ENCODE measurements at regions not wholly inside any gene's neighbourhood (a gene's known extent, or its start where the extent isn't known, plus 50 kb on each side); places are given as distances from the start of the nearest gene placed in this dataset.
"Not testable (repeated sequence)": the region's sequence is repeated elsewhere in the genome, so short reads cannot be mapped to it uniquely, and the experiment has no call there.

DNA sequence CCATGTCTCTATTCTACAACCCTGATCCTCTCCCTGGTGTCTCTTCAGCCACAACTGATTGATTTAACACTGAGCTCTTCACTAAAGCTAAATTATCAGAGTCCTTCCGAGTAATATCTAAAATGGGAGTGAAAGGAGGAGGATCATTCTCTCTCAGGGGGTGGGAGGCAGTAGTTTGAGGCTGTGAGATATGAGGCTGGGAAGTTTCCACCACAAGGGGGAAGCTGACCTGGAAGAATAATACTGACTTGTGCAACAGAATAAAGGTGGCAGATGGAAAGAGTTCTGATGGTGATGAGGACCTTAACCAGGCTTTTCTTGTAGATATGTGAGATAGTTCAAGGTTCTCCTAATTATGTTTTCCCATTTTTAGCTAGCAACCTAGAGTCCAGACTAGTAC, 241.6 kb upstream of the VKORC1L1 start:
- not testable (repeated sequence) for DNase-seq

DNA sequence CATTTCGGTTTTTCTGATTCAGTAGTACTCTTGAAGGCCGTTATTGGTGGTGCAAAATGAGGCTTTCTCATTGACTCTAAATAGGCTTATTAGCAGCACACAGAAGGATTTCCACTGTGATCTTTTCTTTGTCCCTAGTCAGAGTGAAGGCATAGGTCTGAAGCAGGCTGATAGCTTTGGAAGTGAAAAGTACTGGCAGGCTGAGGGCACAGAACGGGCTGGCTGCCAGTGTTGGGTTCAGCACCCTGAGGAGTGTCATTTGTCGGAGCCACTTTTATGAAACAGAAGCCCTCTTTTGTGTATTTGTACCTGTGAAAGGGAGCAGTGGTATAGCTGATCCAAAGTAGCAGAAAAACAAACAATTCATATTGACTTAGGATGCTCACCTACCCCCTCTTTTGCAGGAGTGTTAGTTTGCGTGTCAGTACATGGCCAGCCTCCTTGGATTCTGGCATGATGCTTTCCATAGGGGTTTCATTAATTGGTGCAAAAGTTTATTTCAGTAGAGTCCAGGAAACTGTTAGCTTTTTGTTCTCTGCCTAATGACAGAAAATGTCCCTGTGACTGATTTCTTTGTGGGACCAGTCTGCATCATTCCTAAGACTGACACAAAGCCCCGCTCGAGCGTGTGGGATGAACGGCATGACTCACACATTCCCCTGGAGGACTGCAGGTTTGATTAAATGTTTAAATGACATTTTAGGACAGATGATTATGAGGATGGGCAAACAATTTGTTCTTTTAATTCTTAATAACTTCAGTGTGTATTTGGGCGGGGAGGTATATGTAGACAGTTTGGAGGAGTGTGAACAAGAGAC, 239.1 kb upstream of the VKORC1L1 start:
- DNase-seq = not testable (repeated sequence)

DNA sequence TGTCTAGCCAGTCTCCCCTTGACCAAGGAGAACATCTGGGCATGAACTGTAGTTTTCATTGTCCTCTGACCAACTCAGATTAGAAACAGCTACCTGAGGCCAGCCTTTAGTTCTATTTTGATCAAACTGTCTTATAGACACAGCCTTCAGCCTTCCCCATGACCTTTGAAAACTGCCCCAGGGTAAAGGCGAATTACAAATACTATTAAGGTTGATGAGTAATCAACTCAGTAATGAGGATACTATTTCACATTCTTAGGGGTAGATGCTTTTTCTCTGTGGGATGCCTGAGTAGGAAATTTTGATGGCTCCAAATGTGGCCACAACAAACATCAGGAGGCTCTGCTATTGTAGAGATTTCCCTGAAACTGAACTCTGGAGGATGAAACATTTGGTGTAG, 234.0 kb upstream of the VKORC1L1 start:
- DNase-seq = not testable (repeated sequence)

DNA sequence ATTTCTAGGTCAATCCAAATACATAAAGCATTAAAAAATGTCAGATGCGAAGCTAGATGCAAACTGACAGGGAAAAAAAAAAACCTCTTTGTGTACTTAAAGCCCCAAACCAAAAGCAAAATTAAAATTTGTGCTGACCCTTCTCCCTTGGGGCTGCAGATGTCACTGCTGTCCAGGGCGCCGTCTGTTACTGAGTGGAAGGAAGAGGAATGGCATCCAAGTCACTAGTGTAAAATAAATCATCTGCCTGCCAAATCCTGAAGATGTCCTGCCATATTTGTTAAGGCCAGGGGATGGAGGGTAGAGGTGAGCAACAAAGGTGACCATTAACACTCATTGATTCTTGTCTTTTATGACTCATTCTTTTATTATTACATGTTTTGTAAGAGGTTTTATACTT, 233.2 kb upstream of the VKORC1L1 start:
- not testable (repeated sequence) for DNase-seq

DNA sequence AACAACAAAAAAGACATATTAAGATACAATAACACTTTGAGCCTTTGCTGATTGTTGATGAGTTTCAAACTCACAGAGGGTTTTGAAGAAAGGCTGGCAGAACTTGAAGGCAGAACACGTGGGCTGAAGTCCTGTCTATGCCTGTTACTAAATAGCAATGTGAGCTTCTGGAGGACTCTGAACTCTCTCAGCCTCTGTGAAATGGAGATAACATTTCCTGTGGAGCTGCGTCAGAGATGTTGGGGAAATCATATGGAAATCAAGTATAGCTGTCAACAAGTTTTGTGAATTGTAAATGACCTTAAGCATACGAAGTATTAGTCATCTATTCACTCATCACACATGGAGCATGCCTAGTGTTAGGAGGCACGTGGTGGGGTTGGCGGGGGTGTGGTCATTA, 229.4 kb upstream of the VKORC1L1 start:
- not testable (repeated sequence) for DNase-seq

DNA sequence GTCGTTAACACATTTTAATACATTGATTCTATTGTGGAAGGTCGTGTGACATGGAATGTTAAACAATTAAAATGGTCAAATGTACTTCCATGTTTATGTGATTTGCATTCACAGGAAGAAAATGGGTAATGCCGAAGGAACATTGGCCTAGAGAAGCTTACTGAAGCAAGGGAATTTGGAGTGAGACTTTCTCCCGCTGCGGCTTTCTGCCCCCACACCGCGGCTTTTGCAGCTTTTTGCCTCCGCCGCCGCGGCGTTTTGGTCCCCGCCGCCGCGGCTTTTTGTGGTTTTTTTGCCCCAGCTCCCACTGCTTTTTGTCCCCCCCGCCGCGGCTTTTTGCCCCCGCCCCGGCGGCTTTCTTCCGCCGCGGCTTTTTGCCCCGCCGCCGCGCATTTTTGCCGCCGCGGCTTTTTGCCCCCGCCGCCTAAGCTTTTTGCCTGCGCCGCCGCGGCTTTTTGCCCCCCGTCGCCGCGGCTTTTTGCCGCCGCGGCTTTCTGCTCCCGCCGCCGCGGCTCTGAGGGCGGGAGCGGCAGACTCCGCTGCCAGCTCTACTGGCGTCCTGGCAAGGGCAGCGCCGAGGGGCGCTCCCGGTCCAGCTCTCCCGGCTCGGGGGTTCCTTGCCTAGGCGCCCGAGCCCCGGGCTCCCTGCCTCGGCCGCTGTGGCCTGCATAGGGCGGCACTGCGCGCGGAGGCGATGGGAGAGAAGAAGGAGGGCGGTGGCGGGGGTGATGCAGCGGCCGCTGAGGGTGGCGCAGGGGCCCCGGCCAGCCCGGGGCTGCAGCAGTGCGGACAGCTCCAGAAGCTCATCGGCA, 225.5 kb upstream of the VKORC1L1 start:
- DNase-seq = not testable (repeated sequence)

DNA sequence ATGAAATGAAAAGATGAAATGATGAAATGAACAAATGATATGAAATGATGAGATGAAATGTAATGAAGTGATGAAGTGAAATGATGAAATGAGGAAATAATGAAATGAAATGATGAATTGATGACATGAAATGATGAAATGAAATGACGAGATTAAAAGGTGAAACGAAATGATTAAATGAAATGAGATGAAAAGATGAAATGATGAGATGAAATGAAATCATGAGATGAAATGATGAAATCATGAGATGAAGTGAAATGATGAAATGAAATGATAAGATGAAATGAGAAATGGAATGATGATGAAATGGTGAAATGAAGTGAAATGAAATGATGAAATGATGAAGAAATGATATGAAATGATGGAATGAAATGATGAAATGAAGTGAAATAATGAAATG, 221.7 kb upstream of the VKORC1L1 start:
- not testable (repeated sequence) for DNase-seq

DNA sequence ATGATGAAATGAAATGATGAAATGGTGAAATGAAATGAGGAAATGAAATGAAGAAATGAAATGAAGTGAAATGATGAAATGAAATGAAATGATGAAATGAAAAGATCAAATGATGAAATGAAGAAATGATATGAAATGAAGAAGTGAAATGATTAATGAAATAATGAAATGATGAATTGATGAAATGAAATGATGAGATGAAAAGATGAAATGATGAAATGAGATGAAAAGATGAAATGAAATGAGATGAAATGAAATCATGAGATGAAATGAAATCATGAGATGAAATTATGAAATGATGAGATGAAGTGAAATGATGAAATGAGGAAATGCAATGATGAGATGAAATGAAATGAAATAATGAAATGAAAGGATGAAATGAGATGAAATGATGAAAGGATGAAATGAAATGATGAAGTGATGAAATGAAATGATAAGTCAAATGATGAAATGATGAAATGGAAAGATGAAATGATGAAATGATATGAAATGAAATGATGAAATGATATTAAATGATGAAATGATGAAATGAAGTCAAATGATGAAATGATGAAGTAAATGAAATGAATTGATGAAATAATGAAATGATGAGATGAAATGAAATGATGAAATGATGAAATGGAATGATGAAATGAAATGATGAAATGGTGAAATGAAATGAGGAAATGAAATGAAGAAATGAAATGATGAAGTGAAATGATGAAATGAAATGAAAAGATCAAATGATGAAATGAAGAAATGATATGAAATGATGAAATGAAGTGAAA, 220.9 kb upstream of the VKORC1L1 start:
- DNase-seq = not testable (repeated sequence)

DNA sequence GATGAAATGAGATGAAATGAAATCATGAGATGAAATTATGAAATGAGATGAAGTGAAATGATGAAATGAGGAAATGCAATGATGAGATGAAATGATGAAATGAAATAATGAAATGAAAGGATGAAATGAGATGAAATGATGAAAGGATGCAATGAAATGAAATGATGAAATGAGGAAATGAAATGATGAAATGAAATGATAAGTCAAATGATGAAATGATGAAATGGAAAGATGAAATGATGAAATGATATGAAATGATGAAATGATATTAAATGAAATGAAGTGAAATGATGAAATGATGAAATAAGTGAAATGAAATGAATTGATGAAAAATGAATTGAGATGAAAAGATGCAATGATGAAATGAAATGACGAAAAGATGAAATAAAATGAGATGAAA, 220.2 kb upstream of the VKORC1L1 start:
- not testable (repeated sequence) for DNase-seq

DNA sequence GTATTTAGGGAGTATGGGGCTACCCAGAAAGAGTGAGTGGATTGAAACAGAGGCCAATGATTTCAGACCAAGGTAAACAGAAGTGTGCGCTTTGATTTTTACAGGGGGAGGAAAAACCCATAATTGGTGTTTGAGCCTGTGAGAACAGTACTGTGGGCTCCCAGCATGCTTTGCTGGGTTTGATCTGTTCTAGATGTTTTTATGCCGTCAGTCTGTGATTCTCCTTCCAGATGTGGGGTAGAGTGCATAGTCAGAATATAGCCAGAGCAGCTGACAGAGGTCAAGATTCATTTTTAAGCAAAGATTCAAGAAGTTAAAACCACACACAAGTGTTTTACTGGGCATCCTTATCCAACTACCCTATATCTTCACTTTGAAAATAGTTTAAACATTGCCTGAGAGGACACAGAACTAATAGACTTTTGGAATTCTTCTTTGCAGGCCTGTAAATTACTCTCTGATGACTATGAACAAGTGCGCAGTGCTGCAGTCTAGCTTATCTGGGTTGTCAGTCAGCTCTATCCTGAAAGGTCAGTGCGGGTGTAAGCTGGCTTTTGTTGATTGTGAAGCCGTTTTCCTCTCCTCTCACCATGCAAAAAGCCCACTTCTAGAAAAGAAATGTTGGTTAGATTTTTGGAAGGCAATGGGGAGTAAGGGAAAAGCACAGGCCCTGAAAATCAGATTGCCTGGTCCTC, 216.2 kb upstream of the VKORC1L1 start:
- DNase-seq = not testable (repeated sequence)

DNA sequence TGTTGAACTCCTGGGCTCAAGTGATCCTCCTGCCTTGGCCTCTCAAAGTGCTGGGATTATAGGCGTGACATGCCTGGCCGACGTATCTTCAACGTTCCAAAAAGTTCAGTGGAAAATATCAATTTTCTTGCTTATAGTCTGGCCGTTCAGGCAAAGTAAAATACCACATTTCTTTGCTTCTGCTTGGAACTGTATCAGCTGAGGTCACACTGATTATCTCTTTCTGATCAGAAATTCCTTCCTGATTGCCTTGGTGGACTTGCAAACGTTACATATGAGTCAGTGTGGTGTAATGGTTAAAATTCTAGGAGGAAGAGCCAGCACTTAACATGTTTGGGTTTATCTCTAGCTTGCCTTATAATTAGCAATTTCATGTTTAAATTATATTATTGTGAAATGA, 189.5 kb upstream of the VKORC1L1 start:
- DNase-seq = not testable (repeated sequence)

DNA sequence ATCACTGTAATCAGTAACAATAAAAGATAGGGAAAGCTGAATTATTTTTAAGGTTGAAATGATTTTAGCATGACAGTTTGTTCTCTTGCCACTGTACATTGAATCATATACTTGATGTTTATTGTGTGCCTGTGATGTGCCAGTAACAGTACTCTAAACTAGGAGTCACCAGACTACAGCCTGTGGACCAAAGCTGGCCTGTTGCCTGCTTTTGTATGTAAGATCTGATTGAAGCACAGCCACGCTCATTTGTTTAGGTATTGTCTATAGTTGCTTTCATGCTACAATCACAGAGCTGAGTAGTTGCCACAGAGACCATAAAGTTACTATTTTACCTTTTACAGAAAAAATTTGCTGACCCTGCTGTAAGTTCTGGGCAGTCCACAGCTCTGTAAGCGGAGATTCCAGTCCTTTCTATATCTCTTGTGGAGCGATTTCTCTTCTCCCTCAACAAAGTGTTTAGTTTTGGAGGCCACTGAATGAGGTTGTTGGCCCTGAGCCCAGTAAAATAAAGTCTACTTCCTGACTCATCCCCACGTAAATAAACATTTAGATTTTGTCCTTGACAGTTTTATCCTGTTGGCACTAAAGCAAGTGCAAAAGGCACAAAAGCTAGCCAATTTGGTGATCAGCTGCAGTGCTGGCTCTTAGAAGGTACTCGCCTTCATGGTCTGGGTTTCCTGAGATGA, 173.7 kb upstream of the VKORC1L1 start:
- not testable (repeated sequence) for DNase-seq

DNA sequence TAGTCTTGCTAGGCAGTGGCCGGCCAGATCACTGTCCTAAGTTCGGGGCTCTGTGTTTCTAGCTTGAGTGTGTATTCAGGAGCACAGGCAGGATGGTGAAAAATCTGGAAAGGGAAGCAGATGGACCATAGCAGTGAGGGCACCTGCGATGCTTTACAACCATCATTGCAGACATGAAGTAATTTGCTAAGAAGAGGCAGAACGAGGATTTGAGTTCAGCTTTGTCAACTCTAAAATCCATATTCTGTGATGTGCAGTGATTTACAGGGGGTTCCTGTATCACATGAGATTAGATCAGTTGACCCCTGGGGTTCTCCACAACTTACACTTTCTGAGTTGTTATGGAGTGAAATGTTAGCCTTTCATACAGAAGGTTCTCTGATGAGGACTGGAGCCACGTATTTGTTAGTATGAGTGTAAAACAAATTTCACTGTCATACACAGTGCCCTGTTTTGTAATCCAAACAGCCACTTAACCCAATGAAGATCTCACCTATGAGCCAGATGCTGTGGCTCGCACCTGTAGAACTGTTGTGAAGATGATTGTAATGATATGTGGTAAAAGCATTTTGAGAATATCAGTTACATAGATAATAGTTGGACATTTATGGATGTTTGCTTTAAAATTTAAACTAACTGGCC, 173.0 kb upstream of the VKORC1L1 start:
- peak; percentile 4 for DNase-seq

DNA sequence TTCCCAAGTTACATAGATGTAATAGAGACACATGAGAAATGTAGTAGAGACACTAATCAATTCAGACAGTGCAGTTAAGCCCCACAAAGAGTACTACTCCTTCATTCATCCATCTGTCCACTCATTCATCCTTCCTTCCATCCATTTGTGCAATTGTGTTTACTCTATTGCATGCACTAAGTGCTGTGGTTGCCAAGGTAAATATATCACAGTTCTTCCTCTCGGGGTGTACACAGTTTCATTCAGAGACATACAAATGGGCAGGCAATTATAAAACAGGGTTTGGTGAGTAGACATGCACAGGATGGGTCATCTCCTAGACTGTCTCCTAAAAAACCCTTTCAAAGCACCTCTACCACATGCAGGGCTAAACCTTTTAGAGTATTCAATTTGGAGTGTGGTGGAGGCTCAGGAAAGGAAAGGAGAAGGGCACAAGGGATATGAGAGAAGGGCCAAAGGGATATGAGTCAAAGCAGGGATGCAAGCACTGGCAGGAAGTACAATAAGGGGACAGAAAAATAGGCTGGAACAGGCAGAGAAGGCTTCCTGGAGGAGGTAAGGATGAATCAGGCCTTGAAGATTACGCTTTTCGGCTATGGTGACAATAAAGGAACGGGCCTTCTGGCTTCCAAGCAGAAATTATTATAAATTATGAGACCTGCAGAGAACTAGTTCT, 153.6 kb upstream of the VKORC1L1 start:
- DNase-seq = peak; percentile 69

DNA sequence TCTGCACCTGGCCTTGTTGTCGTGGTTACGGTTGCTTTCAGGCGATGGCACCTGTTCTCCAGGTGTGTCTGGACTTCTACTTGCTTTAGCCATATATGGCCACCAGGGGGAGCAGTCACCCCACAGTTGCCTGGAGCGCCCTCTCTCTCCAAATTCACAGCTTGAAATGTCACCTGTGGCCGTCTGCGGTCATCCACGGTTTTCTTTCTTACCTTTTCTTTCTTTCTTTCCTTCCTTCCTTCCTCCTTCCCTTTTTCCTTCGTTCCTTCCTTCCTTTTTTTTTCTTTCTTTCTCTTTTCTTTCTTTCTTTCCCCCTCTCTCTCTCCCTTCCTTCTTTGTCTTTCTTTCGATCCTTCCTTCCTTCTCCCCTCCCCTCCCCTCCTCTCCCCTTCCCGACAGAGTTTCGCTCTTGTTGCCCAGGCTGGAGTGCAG, 150.5 kb upstream of the VKORC1L1 start:
- DNase-seq = peak; percentile 64

DNA sequence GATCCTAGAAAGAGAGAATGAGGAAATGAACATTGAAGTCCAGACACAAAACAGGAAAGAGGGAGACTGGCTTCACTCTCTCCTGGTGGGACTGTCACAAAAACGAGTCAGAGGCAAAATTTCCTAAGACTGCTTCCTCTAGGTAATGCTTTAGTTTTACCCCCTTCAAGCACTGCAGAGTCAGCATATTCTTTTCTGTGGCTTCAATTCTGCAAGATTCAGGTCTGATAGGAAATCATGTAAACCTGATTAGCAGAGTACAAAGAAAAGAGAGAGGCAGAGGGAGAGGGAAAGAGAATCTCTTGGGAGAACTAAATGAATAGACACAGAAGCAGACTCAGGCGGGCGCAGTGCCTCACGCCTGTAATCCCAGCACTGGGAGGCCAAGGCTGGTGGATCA, 145.7 kb upstream of the VKORC1L1 start:
- not testable (repeated sequence) for DNase-seq

DNA sequence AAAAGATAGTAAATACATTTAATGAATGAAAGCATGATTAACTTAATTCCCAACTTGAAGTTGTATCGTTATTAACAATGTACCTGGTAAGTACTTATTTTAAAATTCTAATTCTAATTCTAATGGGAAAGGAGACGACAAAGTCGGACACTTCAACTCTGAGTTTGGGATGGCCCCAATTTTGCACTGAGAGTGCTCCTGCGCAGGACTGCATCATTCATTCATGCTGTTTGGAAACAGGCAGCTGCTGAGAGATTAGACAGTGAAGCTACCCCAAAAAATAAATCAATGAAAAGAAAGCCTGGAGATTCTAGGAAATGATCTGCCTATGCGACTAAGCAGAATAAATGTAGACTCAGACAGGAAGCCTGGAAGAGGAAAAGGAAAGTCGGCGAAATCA, 141.7 kb upstream of the VKORC1L1 start:
- DNase-seq = no peak

DNA sequence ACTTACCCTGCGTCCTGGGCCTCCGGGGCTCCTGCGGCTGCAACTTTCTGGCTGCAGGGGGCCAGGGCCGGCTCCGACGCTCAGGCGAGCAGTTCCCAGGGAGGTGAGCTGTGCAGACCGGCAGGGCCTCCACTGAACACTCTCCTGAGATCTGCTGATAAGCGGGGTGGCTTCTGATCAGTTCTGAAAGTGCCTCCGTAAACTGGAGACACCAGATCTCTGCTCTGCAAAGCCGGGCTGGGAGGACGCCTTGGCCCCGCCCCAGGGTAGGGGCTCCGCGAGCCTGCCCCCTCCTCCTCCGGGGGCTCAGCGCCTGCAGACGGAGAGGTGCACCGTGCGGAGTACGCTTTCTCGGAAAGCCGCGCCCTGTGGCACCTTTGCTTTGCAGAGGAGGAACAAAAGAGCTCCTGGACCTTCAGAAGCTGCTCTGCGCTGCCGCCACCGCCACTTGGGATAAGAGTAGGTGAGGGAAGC, 141.3 kb upstream of the VKORC1L1 start:
- DNase-seq = peak; percentile 31

DNA sequence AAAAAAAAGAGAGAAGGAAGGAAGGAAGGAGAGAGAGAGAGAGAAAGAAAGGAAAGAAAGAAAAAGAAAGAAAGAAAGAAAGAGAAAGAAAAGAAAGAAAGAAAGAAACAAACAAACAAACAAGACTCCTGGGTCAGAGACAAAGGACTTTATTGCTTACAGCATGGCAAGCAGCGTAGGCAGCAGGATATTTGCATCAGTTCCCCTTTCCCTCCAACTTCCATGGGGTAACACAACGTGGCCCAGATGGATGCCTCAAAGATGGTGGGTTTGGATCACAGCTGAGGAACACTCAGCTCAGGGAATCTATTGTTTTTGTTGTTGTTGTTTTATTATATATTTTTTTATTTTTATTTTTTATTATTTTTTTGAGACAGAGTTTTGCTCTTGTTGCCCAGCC, 128.5 kb upstream of the VKORC1L1 start:
- DNase-seq = no peak

DNA sequence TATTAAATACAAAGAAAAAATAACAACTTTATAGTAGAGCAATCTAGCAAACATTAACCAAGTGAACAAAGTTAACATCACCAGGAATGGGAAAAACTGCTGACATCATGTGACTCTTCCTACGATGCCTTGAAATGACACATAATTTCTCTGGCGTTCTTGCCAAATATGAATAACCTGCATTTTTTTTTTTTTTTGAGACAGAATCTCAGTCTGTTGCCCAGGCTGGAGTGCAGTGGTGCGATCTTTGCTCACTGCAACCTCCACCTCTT, 126.5 kb upstream of the VKORC1L1 start:
- no peak for DNase-seq

DNA sequence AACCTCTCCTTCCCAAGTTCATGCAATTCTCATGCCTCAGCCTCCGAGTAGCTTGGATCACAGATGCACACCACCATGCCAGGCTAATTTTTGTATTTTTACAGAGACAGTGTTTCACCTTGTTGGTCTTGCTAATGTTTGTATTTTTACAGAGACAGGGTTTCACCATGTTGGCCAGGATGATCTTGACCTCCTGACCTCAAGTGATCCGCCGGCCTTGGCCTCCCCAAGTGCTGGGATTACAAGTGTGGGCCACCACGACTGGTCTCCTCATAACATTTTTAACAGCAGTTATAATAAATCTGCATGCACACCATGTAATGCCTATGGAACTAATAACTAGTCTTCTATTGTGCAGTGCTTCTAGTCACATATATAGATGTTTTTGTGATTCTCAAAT, 123.8 kb upstream of the VKORC1L1 start:
- no peak for DNase-seq
